IMR-90 (cell line): ENCODE measurements at regions not wholly inside any gene's neighbourhood (a gene's known extent, or its start where the extent isn't known, plus 50 kb on each side); places are given as distances from the start of the nearest gene placed in this dataset.

Experiments
- ATAC-seq: fragments of 200-7000 bp; cut with Tn5 transposase; 2 replicates; pipeline ENCODE4 v1.9.1; 2020; ENCODE audit warnings: low read depth, mild to moderate bottlenecking, moderate library complexity
- BruUV-seq: library from RNA; stranded (reverse); fragments of 400-500 nt; replicated peaks from 2 replicates; lab custom pipeline; 2021; lab: Mats Ljungman, UMichigan
- CTCF ChIA-PET: fragments of 300-600 bp; formaldehyde crosslinking; extraction: SDS; loops from one replicate; lab custom pipeline; 2021; ENCODE audit warnings: antibody characterized with exemption; lab: Yijun Ruan, JAX
- POLR2A ChIA-PET: fragments of 300-600 bp; sonication (Branson Sonifier 250); formaldehyde crosslinking; loops from one replicate; lab custom pipeline; 2022; ENCODE audit warnings: antibody characterized with exemption; ENCODE audit not compliant: unreplicated experiment; lab: Charles Lee
- DNase-seq: peaks from one replicate; pipeline ENCODE4 v3.0.0; 2013
- H2AFZ ChIP-seq: replicated peaks from 2 replicates; pipeline ENCODE3; 2013; ENCODE audit warnings: low read length, mild to moderate bottlenecking; ENCODE audit not compliant: poor library complexity
- H2AK5ac ChIP-seq: 2 replicates; pipeline ENCODE4 v1.6.1; 2013; ENCODE audit warnings: low read depth, low read length, inconsistent platforms
- H2AK9ac ChIP-seq: replicated peaks from 2 replicates; pipeline ENCODE3; 2013; ENCODE audit warnings: mild to moderate bottlenecking, low read depth, low read length, moderate library complexity; ENCODE audit not compliant: poor library complexity
- H2BK120ac ChIP-seq: 2 replicates; pipeline ENCODE4 v1.6.1; 2013; ENCODE audit warnings: low read depth, low read length, inconsistent platforms
- H2BK15ac ChIP-seq: 3 replicates; pipeline ENCODE4 v1.6.1; 2013; ENCODE audit warnings: low read depth, low read length, inconsistent platforms
- H2BK20ac ChIP-seq: 2 replicates; pipeline ENCODE4 v1.6.1; 2013; ENCODE audit warnings: low read depth, mild to moderate bottlenecking, inconsistent platforms, low read length, moderate library complexity
- H2BK5ac ChIP-seq: 2 replicates; pipeline ENCODE4 v1.6.1; 2013; ENCODE audit warnings: mild to moderate bottlenecking, low read depth, low read length, inconsistent platforms; ENCODE audit not compliant: poor library complexity, severe bottlenecking
- H3K14ac ChIP-seq: replicated peaks from 2 replicates; pipeline ENCODE4 v1.6.1; 2013; ENCODE audit warnings: low read depth, low read length, inconsistent platforms
- H3K18ac ChIP-seq: 2 replicates; pipeline ENCODE4 v1.6.1; 2013; ENCODE audit warnings: low read depth, low read length, control low read depth
- H3K23ac ChIP-seq: 2 replicates; pipeline ENCODE4 v1.6.1; 2013; ENCODE audit warnings: low read depth, low read length, inconsistent platforms
- H3K27ac ChIP-seq: 2 replicates; pipeline ENCODE4 v1.5.1; 2013; ENCODE audit warnings: mild to moderate bottlenecking, control low read depth, low read length; ENCODE audit not compliant: insufficient read depth
- H3K27me3 ChIP-seq: 2 replicates; pipeline ENCODE4 v1.6.1; 2013; ENCODE audit warnings: low read length; ENCODE audit not compliant: control insufficient read depth, insufficient read depth
- H3K36me3 ChIP-seq: 2 replicates; pipeline ENCODE4 v1.6.1; 2013; ENCODE audit warnings: low read length, mixed read lengths; ENCODE audit not compliant: control insufficient read depth, insufficient read depth
- H3K4ac ChIP-seq: 2 replicates; pipeline ENCODE4 v1.6.1; 2013; ENCODE audit warnings: low read depth, low read length, inconsistent platforms
- H3K4me1 ChIP-seq: 2 replicates; pipeline ENCODE4 v1.6.1; 2013; ENCODE audit warnings: low read length, mixed read lengths; ENCODE audit not compliant: control insufficient read depth, insufficient read depth
- H3K4me2 ChIP-seq: 2 replicates; pipeline ENCODE4 v1.6.1; 2013; ENCODE audit warnings: low read depth, mild to moderate bottlenecking, control low read depth, low read length, moderate library complexity
- H3K4me3 ChIP-seq: 2 replicates; pipeline ENCODE4 v1.5.1; 2013; ENCODE audit warnings: low read depth, mild to moderate bottlenecking, control low read depth, low read length, moderate library complexity; ENCODE audit not compliant: insufficient read depth
- H3K56ac ChIP-seq: 2 replicates; pipeline ENCODE4 v1.6.1; 2013; ENCODE audit warnings: low read length, inconsistent platforms; ENCODE audit not compliant: insufficient read depth; ENCODE audit errors: extremely low read depth
- H3K79me1 ChIP-seq, 2 experiments: 2 replicates each; pipeline ENCODE4 v1.6.1; 2013; ENCODE audit warnings: low read length in 2 of 2, inconsistent platforms in 1 of 2, low read depth in 1 of 2
- H3K9ac ChIP-seq: 2 replicates; pipeline ENCODE4 v1.6.1; 2013; ENCODE audit warnings: low read depth, low read length, control low read depth
- H3K9me1 ChIP-seq: 2 replicates; pipeline ENCODE4 v1.6.1; 2013; ENCODE audit warnings: low read length, inconsistent platforms; ENCODE audit not compliant: insufficient read depth
- H3K9me3 ChIP-seq: 2 replicates; pipeline ENCODE4 v1.6.1; 2013; ENCODE audit warnings: low read length; ENCODE audit not compliant: control insufficient read depth, insufficient read depth
- H4K20me1 ChIP-seq: 2 replicates; pipeline ENCODE4 v1.6.1; 2013; ENCODE audit warnings: low read length, inconsistent platforms; ENCODE audit not compliant: insufficient read depth
- H4K5ac ChIP-seq: 2 replicates; pipeline ENCODE4 v1.6.1; 2013; ENCODE audit warnings: mild to moderate bottlenecking, low read depth, low read length, control low read depth
- H4K8ac ChIP-seq, 2 experiments: 2 replicates each; pipeline ENCODE4 v1.6.1; 2013; ENCODE audit warnings: low read depth in 2 of 2, low read length in 2 of 2, control low read depth in 1 of 2, inconsistent platforms in 1 of 2
- H4K91ac ChIP-seq: 2 replicates; pipeline ENCODE4 v1.6.1; 2013; ENCODE audit warnings: low read depth, low read length, inconsistent platforms; ENCODE audit not compliant: insufficient read depth
- CEBPB ChIP-seq: IDR thresholded peaks from 2 replicates; pipeline ENCODE4 v1.6.1; 2012; ENCODE audit warnings: low read depth, low read length, improper control_type of control experiment
- CHD1 ChIP-seq: IDR thresholded peaks from 2 replicates; pipeline ENCODE4 v1.6.1; 2012; ENCODE audit warnings: low read depth, low read length, improper control_type of control experiment
- ELK1 ChIP-seq: fragments of 150-350 bp; IDR thresholded peaks from 2 replicates; pipeline ENCODE4 v1.6.1; 2016; ENCODE audit warnings: low read depth, mild to moderate bottlenecking, low read length, moderate library complexity, borderline replicate concordance
- MAFK ChIP-seq: IDR thresholded peaks from 2 replicates; pipeline ENCODE4 v1.6.1; 2012; ENCODE audit warnings: low read depth, low read length, improper control_type of control experiment
- POLR2A ChIP-seq: IDR thresholded peaks from 2 replicates; pipeline ENCODE4 v1.6.1; 2012; ENCODE audit warnings: mild to moderate bottlenecking, low read depth, low read length
- RAD21 ChIP-seq: IDR thresholded peaks from 2 replicates; pipeline ENCODE4 v1.6.1; 2012; ENCODE audit warnings: low read length, improper control_type of control experiment
- RFX5 ChIP-seq: IDR thresholded peaks from 2 replicates; pipeline ENCODE4 v1.8.0; 2012; ENCODE audit warnings: low read depth, mild to moderate bottlenecking, low read length, moderate library complexity
- USF2 ChIP-seq: fragments of 150-350 bp; IDR thresholded peaks from 2 replicates; pipeline ENCODE4 v1.6.1; 2017; ENCODE audit warnings: mild to moderate bottlenecking, antibody characterized with exemption, low read length, low read depth
- WGBS, 2 experiments: methylation state at CpG; one replicate each; pipeline versions ENCODE4 v1.1.5 to v1.1.7; 2013; ENCODE audit warnings: missing lambda C conversion rate in 2 of 2; ENCODE audit not compliant: insufficient read length in 1 of 2; ENCODE audit errors: extremely low coverage in 2 of 2; 5-methylcytosine and 5-hydroxymethylcytosine counted together
- dilution Hi-C: fragments of 300-500 bp; cut with HindIII; formaldehyde crosslinking; loops from one replicate; pipeline ENCODE4 v1.14.3; 2018; ENCODE audit warnings: low sequenced_read_pairs; ENCODE audit not compliant: unreplicated experiment
- in situ Hi-C: fragments of 300-500 bp; cut with MboI; formaldehyde crosslinking; loops from 3 replicates; pipeline ENCODE4 v1.14.3; 2019; ENCODE audit warnings: low sequenced_read_pairs, inconsistent platforms, mixed read lengths
- intact Hi-C: fragments of 100-400 bp; cut with micrococcal nuclease; formaldehyde crosslinking; loops from 2 replicates; pipeline ENCODE4 v1.10.0; 2022

GRCh38 chr2:57615855-57616556, 430.6 kb upstream of the VRK2 start:
- Histone ChIP-seq H3K27ac (no peak overlapping the region), H4K91ac (no peak overlapping the region), H2AK9ac (no peak overlapping the region), H2BK120ac (no peak overlapping the region), H3K4me1 (no peaks in the 10 kb centered on the region), H3K79me1 (no peaks in the 10 kb centered on the region), H3K9me3 (peaks cover 2% of the 10 kb centered on the region; the same call in 1 of the 2 replicates), H4K5ac (no peak overlapping the region), H3K4me2 (no peak overlapping the region), H3K36me3 (no peaks in the 10 kb centered on the region), H2BK15ac (no peak overlapping the region), H2AFZ (no peak overlapping the region), H3K56ac (no peak overlapping the region), H3K9ac (no peak overlapping the region), H3K18ac (no peak overlapping the region), H3K4ac (no peak overlapping the region), H4K8ac (no peak overlapping the region), H3K9me1 (no peaks in the 10 kb centered on the region), H3K4me3 (no peak overlapping the region), H4K20me1 (no peaks in the 10 kb centered on the region), H2AK5ac (no peak overlapping the region), H3K14ac (no peak overlapping the region), H3K27me3 (no peaks in the 10 kb centered on the region), H2BK5ac (no peak overlapping the region), H2BK20ac (no peak overlapping the region), H3K23ac (no peak overlapping the region)
- DNase-seq (no peak), ATAC-seq (no peak)
- TF ChIP-seq MAFK (no peak), RFX5 (no peak), ELK1 (no peak), POLR2A (no peak), USF2 (no peak), RAD21 (no peak), CEBPB (no peak), CHD1 (no peak)
- POLR2A ChIA-PET, result no interaction called here
- intact Hi-C loops (no loop called here), dilution Hi-C loops (no loop called here), in situ Hi-C loops (no loop called here)
- BruUV-seq, result no TSS peak
- WGBS, 2 experiments, result no CpG with 5 or more reads among the region's 1 CpG
- CTCF ChIA-PET, result no interaction called here
